T-helper 1 cell (primary cell): ENCODE measurements at regions not wholly inside any gene's neighbourhood (a gene's known extent, or its start where the extent isn't known, plus 50 kb on each side); places are given as distances from the start of the nearest gene placed in this dataset.

Experiments
- DNase-seq, 5 donors: peaks; one replicate each; pipeline ENCODE4 v3.0.0-alpha.2; 2012 to 2020

DNA sequence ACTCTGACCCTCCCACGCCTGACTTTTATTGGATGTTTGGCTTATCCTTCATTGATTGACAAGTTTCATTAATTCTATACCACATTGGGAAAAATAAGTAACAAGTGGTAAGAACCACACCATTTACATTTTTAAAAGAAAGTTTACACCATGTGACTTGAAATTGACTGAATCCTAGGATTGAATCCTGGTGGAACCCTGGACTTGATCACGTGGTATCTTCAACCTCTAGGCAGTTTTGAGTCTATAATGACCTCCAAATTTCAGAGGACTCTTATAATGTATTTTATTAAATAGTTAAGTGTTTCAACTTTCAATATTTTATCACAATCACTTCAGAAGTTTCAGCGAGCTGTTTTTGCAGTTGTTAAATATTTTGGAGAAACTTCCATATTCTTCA, 172.0 kb downstream of the SLC6A15 start:
- DNase-seq, result no peak

GRCh38 chr12:84738481-84738972, 174.1 kb downstream of the SLC6A15 start:
- no peak for DNase-seq

DNA sequence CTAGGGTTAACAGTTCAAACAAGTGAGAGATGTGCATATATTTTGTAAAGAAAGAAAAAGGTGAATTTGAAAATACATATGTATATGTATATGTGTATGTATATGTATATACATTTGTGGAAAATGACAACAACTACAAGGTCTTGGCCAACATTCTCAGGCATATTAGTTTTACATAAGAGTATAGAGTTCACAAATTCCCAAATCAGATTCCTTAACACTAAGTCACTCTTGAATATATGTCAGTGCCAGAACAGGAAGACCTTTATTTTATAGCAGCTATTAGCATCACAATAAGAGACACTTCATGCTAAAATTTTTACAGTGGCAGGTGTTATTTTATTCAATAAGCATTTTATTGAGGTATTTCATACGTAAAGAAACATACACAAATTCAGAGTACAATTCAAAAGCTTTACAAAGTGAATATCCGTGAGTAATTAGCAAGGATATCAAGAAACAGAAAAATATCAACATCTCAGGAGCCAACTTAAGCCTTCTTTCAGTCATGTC, 179.7 kb downstream of the SLC6A15 start:
- DNase-seq, result no peak

DNA sequence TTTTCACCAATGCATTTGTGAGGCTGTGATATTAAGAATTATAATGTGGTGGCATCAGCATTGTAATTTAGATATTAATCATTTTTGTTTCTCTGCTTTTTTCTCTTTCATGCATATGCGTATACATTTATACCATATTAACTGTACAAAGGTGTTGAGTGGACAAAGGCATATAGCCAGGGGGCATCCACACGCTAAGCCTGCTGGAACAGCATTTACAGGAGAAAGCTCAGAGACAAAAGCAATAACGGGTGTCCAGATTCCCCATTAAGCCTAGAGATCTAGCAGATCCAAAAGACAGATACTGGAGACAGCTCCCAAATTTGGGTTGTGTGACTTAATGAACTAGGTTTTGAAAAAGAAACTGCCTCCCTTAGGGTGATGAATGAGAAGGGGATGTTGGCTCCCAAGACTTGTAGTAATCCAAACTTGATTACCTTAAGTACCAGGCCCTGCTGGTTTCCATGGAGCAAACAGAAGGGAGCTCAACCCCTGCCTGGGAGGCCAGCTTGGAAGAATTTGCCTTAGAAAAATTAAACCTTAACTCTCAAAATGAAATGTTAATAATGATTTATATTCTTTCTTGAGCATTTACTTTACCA, 181.9 kb downstream of the SLC6A15 start:
- DNase-seq, result no peak

DNA sequence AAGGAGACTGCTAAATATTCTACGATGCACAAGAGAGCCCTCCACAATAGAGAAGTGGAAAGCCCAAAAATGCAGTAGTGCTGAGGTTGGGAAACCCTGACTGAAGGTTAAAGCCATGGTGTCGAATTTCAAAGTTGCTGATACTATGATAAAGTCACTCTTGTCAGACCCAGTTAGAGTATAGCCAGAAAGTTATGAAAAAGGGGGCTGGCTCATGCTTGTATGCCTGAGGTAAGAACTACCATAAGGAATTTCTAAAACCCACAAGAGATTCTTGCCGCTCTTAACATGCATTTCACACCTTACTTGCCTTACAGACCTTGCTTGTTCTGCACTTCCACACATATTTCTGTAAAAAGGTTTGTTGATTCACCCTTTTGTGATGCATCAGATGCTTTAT, 184.6 kb downstream of the SLC6A15 start:
- DNase-seq, result no peak

GRCh38 chr12:84726780-84727179, 185.8 kb downstream of the SLC6A15 start:
- no peak for DNase-seq

DNA sequence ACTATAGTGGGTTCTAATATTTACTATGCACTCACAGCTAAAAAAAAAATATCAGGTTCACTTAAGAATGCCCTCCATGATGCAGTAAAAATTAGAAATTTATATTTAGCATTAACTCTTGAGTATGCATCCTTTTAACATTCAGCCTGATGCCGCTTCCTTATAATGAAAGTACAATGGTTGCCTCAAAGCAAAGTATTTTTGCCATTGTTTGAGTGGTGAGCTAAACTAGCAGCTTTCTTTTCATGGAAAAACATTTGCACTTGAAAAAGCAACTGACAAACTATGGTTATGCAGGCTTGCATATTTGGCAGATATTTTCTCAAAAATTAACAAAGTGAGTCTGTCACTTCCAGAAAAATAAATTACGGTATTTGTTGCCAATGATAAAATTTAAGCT, 188.6 kb downstream of the SLC6A15 start:
- DNase-seq, result no peak

DNA sequence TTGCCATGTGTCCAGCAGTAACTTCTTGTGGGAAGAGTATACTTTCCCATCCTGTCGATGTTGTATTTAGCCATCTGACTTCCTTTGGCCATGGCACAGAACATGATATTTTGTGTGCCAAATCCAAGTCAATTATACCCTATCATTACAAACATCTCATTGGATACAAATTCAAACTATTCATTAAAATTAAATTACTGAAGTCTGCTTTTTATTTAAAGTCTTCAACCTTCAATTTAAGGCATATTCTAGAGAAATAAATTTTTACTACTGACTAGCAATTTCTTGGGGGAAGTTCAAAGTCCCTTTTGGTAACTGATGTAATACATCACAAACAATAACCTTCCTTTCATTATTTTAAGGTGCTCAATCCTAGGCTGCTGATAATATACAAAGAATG, 192.6 kb downstream of the SLC6A15 start:
- DNase-seq, result no peak

DNA sequence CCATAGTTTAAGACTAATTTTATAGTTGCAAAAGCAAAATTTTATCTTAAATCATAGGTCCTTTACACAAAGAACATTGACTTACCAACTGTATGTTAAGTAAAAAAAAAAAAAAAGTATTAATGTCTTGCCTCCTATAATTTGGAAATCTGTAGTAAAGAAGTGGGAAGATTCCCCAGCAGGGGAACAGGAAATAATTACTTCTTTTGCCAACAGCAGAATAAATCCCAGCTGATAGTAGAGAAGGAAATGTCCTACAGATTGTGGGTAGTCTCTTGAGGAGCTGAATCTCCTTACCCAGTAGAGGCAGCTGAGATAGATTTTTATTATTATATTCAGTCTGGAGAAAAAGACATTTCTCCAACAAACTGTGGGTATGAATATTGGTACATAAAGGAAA, 193.7 kb downstream of the SLC6A15 start:
- DNase-seq, result no peak

- no peak for DNase-seq
Measured at GRCh38 chr12:84712747-84713146, 199.9 kb downstream of the SLC6A15 start.

DNA sequence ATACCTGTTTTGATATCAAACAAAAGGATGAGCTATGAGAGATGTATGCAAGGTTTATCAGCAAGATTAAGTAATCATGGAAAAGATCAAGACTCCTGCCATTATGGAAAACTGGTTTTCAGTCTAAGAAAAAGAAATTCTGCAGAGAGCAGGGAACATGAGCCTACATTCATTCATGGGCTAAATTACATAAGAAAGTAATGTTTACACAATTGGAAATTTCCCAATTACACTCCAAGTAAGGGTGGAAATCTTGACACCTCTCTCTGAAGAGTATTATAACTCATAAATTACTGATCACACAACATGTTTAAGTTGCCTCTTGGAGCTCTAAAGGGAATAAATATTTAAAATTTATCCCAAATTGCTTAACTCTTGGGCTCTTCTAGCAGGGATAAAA, 206.2 kb downstream of the SLC6A15 start:
- no peak for DNase-seq

GRCh38 chr12:84704856-84705255, 207.7 kb downstream of the SLC6A15 start:
- DNase-seq, result no peak

DNA sequence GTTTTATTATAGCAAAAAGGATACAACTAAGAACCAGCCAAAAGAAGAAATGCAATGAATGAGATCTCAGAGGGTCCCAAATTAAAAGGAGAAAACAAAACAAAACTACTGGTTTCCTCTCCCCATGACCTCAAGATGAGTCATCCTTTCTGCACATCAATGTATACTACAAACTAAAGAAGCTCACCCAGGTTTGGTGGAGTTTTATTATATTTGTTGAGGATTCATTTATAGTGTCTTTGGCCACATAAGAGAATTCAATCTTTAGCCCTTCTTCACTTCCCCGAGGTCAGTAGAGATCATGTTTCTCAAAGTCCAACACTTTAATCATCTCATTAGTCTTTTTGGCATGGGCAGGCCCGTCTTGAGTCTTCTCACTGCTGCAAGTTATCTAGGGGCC, 210.6 kb downstream of the SLC6A15 start:
- no peak for DNase-seq

- no peak for DNase-seq
Measured at GRCh38 chr12:84701041-84701440, 211.6 kb downstream of the SLC6A15 start.

DNA sequence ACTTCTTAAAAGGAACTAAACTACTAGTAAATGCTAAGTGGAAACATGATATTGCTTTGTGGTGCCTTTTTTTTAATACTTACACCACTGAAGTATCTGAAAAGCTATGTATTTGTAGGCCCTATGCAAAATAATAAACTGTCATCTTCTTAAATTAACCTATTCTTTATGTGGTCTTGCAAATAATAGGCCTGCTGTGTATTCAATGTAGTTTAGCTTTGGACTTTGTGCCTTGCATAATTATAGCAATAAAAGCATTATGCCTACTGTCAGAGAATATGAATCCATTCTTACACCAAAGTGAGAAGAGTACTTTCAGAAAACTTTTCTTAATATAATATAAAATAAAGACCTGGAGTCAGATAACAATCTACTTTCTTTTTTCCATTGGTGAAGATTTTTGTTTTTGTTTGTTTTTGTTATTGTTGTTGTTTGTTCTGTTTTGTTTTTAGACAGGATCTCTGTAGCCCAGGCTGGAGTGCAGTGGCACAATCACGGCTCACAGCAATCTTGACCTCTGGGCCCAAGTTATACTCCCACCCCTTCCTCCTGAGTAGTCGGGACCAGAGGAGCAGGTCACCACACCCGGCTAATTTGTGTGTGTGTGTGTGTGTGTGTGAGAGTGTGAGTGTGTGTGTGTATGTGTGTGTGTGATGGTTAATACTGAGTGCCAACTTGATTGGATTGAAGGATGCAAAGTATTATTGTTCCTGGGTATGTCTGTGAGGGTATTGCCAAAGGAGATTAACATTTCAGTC, 213.8 kb downstream of the SLC6A15 start:
- no peak for DNase-seq

GRCh38 chr12:84696908-84697540, 215.6 kb downstream of the SLC6A15 start:
- DNase-seq, result no peak

DNA sequence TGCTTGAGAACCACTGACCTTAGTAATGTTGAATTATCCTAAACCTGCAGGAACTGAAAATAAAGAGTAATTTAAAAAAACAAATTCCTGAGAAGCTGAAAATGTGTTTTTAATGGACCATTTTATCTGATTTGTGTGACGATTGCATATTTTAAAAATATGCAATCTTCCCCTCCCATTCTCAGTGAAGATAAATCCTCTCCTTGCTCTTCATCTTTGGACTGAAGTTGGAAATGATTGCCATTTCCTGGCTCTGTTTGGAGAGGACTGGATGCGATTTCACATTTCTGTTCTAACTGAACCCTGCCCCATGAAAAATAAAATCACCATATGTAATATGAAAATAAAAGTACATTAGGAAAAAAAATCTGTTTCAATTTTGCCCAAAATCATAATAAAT, 216.3 kb downstream of the SLC6A15 start:
- DNase-seq, result no peak

DNA sequence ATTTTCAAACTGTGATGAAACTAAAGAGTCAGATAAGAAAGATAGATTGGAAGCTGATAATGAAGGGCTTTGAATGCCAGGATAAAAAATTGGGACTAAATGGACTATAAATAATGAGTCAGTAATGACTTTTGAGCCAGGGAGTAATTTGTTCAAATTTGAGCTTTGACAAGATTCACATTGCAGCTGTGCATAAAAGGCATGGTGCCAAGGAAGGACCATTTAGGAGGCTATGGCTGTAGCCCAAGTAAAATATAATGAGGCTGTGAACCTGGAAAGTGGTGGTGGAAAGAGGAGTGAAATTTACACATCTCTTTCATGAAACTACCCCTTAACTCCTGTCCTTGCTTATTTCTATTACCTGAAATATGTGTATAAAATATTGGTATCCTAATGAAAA, 218.5 kb downstream of the SLC6A15 start:
- DNase-seq, result no peak

- no peak for DNase-seq
Measured at GRCh38 chr12:84692071-84692470, 220.5 kb downstream of the SLC6A15 start.

- DNase-seq, result no peak
Measured at GRCh38 chr12:84691266-84691665, 221.3 kb downstream of the SLC6A15 start.

- DNase-seq, result no peak
Measured at GRCh38 chr12:84689638-84690037, 223.0 kb downstream of the SLC6A15 start.

- no peak for DNase-seq
Measured at GRCh38 chr12:84685379-84685778, 227.2 kb downstream of the SLC6A15 start.

DNA sequence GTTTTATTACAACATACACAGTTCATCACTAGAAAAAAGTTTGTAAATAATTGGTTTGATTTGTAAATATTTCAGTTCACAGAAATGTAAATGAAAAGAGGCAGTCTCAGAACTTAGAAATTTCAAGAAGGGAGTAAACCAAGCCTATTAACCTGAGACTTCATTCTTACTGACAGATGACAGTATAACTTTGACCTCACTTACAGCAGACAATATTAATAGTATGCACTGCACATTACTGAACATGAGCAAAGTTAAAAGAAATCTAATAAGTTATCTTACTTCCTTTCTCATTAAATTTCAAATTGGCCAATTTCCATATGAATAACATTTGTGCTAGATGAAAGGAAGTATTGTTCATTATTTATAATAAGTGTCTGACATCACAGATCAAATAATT, 235.8 kb downstream of the SLC6A15 start:
- no peak for DNase-seq

DNA sequence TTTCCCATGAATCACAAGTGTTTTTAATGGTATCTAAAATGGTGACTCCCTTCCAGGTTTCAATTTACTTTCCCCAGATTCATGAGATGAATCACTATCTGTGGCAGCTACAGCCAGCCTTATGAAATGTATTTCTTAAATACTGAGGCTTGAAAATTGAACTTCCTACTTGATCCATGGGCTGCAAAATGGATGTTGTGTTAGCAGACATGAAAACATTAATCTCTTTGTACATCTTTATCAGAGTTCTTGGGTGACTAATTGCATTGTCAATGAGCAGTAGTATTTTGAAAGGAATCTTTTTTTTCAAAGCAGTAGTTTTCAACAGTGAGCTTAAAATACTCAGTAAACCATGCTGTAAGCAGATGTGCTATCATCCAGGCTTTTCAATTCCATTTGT, 250.8 kb downstream of the SLC6A15 start:
- no peak for DNase-seq
